ENCODE measurements at regions not wholly inside any gene's neighbourhood (a gene's known extent, or its start where the extent isn't known, plus 50 kb on each side); places are given as distances from the start of the nearest gene placed in this dataset.

DNA sequence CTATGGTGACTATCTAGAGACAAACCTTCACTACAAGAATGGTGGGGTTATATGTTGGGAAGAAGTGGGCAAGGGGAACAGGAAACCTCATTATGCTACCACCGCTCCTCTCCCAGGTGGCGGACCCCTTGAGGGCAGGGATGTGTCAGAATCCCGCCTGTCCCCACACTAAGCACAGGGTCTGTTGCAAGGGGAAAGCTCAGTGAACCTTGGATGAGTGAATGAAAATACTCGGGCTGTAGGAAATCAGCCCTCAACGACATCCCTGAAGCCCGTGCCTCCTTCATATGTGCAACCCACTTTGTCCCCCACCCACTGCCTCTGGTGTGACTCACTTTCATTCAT lies 68.2 kb upstream of the AMPD3 start:
- Mint-ChIP-seq H3K36me3 (peaks cover 10% of the 10 kb centered on the region), H3K27me3 (ENCODE audit: low read depth) (no peaks in the 10 kb centered on the region), H3K27ac (no peak overlapping the region), H3K4me3 (no peak overlapping the region), H3K4me1 (peaks cover 15% of the 10 kb centered on the region), H3K9me3 (peaks cover 28% of the 10 kb centered on the region)
- ChIA-PET CTCF (no interaction called here), POLR2A (no interaction called here)
- no peak for DNase-seq (ENCODE audit: low spot score)
- TF ChIP-seq ETV6 (CRISPR knock-in tag; IDR thresholded peaks at IDR 0.05): no peak
- no peak for ATAC-seq

DNA sequence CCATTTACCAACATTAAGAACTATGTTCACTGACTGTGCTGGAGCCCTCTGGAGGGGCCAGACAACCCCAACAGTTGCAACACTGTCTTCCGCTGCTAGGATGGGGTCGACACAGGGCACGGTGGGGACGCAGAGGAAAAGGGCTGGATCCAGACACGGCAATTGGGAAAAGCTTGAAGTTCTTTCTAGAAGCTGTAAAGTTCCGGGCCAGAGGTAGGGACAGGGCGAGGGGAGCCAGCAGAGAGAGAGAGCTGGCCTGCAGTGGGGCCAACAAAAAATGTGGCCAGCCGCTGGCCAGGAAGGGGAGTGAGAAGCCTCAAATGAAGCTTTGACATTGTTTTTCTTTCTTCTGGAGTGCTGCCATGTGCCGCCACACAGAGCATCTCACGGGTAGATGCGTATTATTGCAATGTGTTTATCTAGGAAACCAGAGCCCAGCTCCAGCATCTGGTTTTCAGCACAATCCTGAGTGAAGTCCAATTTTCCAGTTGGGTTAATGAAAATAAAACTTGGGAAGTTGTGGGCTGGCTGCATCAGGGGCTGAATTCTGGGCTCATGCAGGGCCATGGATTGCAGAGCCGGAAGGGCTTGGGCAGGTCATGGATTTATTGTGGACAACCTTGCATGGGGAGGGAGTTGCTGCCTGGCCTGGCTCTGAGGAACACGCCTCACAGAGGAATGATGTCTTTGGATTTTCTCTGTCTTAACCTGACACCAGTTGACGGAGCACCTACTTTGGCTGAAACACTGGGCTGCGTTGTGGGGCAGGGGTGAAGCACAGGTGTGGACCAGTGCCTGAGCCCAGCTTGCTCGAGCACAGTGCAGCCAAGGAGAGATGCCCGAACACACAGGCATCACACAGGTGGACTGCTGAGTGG lies 67.6 kb upstream of the AMPD3 start:
- no peak for DNase-seq (ENCODE audit: low spot score)
- Mint-ChIP-seq H3K4me1 (peaks cover 17% of the 10 kb centered on the region), H3K27ac (no peak overlapping the region), H3K36me3 (peaks cover 10% of the 10 kb centered on the region), H3K27me3 (ENCODE audit: low read depth) (no peaks in the 10 kb centered on the region), H3K4me3 (no peak overlapping the region), H3K9me3 (peaks cover 28% of the 10 kb centered on the region)
- ATAC-seq: no peak
- CTCF ChIA-PET: interaction anchor here (0.6 kb wide), 1 partner anchor 61 kb away, joined by 3 read pairs; no protein-coding TSS in a partner anchor
- POLR2A ChIA-PET: no interaction called here
- TF ChIP-seq, protein P1, sequence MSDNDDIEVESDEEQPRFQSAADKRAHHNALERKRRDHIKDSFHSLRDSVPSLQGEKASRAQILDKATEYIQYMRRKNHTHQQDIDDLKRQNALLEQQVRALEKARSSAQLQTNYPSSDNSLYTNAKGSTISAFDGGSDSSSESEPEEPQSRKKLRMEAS (CRISPR knock-in tag; IDR thresholded peaks at IDR 0.05): no peak
- TF ChIP-seq, protein P2, sequence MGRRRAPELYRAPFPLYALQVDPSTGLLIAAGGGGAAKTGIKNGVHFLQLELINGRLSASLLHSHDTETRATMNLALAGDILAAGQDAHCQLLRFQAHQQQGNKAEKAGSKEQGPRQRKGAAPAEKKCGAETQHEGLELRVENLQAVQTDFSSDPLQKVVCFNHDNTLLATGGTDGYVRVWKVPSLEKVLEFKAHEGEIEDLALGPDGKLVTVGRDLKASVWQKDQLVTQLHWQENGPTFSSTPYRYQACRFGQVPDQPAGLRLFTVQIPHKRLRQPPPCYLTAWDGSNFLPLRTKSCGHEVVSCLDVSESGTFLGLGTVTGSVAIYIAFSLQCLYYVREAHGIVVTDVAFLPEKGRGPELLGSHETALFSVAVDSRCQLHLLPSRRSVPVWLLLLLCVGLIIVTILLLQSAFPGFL (CRISPR knock-in tag; IDR thresholded peaks at IDR 0.05; ENCODE audit: borderline replicate concordance): no peak
- TF ChIP-seq ZBTB21 (CRISPR knock-in tag; IDR thresholded peaks at IDR 0.05; ENCODE audit: borderline replicate concordance) (no peak), ZNF423 (CRISPR knock-in tag; IDR thresholded peaks at IDR 0.05) (no peak), OVOL2 (CRISPR knock-in tag; IDR thresholded peaks at IDR 0.05; ENCODE audit: borderline replicate concordance) (no peak), ZNF219 (CRISPR knock-in tag; IDR thresholded peaks at IDR 0.05; ENCODE audit: borderline replicate concordance) (no peak), CREB1 (CRISPR knock-in tag; IDR thresholded peaks at IDR 0.05) (no peak), PRRX2 (CRISPR knock-in tag; IDR thresholded peaks at IDR 0.05) (no peak), RORB (CRISPR knock-in tag; IDR thresholded peaks at IDR 0.05) (no peak), ATF1 (CRISPR knock-in tag; IDR thresholded peaks at IDR 0.05) (no peak), NFYB (CRISPR knock-in tag; conservative IDR thresholded peaks at IDR 0.05; ENCODE audit: low read depth) (no peak)
- TF ChIP-seq, protein P3, sequence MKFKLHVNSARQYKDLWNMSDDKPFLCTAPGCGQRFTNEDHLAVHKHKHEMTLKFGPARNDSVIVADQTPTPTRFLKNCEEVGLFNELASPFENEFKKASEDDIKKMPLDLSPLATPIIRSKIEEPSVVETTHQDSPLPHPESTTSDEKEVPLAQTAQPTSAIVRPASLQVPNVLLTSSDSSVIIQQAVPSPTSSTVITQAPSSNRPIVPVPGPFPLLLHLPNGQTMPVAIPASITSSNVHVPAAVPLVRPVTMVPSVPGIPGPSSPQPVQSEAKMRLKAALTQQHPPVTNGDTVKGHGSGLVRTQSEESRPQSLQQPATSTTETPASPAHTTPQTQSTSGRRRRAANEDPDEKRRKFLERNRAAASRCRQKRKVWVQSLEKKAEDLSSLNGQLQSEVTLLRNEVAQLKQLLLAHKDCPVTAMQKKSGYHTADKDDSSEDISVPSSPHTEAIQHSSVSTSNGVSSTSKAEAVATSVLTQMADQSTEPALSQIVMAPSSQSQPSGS (CRISPR knock-in tag; IDR thresholded peaks at IDR 0.05; ENCODE audit: borderline replicate concordance, low read depth): no peak
- TF ChIP-seq, protein P4, sequence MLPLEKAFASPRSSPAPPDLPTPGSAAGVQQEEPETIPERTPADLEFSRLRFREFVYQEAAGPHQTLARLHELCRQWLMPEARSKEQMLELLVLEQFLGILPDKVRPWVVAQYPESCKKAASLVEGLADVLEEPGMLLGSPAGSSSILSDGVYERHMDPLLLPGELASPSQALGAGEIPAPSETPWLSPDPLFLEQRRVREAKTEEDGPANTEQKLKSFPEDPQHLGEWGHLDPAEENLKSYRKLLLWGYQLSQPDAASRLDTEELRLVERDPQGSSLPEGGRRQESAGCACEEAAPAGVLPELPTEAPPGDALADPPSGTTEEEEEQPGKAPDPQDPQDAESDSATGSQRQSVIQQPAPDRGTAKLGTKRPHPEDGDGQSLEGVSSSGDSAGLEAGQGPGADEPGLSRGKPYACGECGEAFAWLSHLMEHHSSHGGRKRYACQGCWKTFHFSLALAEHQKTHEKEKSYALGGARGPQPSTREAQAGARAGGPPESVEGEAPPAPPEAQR (CRISPR knock-in tag; IDR thresholded peaks at IDR 0.05): no peak
- TF ChIP-seq, protein P5, sequence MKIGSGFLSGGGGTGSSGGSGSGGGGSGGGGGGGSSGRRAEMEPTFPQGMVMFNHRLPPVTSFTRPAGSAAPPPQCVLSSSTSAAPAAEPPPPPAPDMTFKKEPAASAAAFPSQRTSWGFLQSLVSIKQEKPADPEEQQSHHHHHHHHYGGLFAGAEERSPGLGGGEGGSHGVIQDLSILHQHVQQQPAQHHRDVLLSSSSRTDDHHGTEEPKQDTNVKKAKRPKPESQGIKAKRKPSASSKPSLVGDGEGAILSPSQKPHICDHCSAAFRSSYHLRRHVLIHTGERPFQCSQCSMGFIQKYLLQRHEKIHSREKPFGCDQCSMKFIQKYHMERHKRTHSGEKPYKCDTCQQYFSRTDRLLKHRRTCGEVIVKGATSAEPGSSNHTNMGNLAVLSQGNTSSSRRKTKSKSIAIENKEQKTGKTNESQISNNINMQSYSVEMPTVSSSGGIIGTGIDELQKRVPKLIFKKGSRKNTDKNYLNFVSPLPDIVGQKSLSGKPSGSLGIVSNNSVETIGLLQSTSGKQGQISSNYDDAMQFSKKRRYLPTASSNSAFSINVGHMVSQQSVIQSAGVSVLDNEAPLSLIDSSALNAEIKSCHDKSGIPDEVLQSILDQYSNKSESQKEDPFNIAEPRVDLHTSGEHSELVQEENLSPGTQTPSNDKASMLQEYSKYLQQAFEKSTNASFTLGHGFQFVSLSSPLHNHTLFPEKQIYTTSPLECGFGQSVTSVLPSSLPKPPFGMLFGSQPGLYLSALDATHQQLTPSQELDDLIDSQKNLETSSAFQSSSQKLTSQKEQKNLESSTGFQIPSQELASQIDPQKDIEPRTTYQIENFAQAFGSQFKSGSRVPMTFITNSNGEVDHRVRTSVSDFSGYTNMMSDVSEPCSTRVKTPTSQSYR (CRISPR knock-in tag; IDR thresholded peaks at IDR 0.05): no peak
- TF ChIP-seq, protein P6, sequence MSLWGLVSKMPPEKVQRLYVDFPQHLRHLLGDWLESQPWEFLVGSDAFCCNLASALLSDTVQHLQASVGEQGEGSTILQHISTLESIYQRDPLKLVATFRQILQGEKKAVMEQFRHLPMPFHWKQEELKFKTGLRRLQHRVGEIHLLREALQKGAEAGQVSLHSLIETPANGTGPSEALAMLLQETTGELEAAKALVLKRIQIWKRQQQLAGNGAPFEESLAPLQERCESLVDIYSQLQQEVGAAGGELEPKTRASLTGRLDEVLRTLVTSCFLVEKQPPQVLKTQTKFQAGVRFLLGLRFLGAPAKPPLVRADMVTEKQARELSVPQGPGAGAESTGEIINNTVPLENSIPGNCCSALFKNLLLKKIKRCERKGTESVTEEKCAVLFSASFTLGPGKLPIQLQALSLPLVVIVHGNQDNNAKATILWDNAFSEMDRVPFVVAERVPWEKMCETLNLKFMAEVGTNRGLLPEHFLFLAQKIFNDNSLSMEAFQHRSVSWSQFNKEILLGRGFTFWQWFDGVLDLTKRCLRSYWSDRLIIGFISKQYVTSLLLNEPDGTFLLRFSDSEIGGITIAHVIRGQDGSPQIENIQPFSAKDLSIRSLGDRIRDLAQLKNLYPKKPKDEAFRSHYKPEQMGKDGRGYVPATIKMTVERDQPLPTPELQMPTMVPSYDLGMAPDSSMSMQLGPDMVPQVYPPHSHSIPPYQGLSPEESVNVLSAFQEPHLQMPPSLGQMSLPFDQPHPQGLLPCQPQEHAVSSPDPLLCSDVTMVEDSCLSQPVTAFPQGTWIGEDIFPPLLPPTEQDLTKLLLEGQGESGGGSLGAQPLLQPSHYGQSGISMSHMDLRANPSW (CRISPR knock-in tag; conservative IDR thresholded peaks at IDR 0.05; ENCODE audit: low read depth): no peak
- TF ChIP-seq, protein P7, sequence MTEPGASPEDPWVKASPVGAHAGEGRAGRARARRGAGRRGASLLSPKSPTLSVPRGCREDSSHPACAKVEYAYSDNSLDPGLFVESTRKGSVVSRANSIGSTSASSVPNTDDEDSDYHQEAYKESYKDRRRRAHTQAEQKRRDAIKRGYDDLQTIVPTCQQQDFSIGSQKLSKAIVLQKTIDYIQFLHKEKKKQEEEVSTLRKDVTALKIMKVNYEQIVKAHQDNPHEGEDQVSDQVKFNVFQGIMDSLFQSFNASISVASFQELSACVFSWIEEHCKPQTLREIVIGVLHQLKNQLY (CRISPR knock-in tag; IDR thresholded peaks at IDR 0.05): no peak
- TF ChIP-seq, protein P8, sequence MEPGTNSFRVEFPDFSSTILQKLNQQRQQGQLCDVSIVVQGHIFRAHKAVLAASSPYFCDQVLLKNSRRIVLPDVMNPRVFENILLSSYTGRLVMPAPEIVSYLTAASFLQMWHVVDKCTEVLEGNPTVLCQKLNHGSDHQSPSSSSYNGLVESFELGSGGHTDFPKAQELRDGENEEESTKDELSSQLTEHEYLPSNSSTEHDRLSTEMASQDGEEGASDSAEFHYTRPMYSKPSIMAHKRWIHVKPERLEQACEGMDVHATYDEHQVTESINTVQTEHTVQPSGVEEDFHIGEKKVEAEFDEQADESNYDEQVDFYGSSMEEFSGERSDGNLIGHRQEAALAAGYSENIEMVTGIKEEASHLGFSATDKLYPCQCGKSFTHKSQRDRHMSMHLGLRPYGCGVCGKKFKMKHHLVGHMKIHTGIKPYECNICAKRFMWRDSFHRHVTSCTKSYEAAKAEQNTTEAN (CRISPR knock-in tag; IDR thresholded peaks at IDR 0.05): no peak
